NOMO-1 treated with DMSO at 0.1 percent for 48 hours (cell line): ENCODE measurements at regions not wholly inside any gene's neighbourhood (a gene's known extent, or its start where the extent isn't known, plus 50 kb on each side); places are given as distances from the start of the nearest gene placed in this dataset.

Source experiments
- DNase-seq: peaks from one replicate; lab custom pipeline; 2025; ENCODE audit not compliant: unreplicated experiment; lab: John Stamatoyannopoulos, UW

DNA sequence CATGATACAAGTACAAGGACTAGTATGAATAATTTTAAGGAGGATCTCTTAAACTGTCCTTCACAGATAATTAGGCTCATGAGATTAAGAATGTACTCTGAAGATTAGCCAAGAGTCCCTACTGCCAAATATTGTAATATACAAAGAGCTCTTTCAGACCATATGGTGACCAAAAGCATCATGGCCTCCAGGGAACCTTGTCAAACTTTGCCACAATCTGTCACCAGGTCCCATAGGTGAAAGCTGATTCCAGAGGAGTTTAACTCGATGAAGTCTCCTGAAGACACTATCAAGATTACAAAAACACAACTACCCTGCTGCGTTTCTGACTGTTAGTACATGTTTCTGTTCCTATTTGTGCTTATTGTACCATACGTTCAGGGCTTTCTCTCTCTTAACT is 395.4 kb upstream of the ITGA1 start:
- DNase-seq: no peak

DNA sequence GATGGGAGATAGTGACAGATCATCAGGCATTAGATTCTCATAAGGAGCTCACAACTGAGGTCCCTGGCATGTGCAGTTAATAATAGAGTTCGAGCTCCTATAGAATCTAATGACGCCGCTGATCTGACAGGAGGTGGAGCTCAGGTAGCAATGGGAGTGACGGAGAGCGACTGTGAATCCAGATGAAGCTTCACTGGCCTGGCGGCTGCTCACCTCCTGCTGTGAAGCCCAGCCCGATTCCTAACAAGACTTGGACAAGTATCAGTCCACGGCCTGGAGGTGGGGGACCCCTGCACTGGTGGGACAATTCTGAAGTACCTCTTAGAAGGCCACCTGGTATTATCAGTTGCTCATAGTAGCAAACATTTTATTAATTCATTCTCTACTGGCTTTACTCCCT is 377.9 kb upstream of the ITGA1 start:
- no peak for DNase-seq

DNA sequence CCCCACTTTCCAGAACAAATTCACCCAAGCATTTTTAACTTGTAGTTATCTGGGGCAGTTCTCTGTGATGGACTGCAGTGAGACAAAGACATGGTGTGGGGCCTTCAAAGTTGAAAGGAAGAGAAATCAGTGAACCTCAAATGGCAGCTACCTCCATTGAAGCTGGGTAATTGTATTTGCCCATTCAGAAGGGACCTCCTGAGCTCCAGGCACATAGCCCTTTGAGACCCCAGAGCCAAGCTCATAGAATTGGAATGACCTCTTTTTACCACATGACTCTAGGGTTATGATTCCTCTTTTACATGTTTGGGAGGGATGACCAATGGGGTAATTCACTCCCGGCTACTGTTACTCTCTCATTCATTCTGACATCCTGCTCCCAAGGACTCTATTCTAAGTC is 368.4 kb upstream of the ITGA1 start:
- DNase-seq: no peak

DNA sequence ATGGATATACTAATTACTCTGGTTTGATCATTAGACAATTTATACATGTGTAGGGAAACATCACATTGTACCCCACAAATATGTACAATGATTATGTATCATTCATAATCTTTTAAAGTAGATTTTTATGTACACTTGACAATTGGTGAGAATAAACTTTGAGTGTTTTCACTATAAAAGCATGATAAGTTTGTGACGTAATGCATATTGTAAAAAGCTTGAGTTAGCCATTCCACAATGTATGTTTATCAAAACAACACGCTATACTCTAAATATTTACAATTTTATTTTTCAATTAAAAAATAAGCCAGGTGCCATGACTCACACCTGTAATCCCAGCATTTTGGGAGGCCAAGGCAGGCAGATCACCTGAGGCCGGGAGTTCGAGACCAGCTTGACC is 360.1 kb upstream of the ITGA1 start:
- DNase-seq: no peak

GRCh38 chr5:52428977-52429489 is 358.7 kb upstream of the ITGA1 start:
- no peak for DNase-seq

GRCh38 chr5:52441768-52442167 is 345.9 kb upstream of the ITGA1 start:
- no peak for DNase-seq

- no peak for DNase-seq
Observed at GRCh38 chr5:52443187-52443586, 344.5 kb upstream of the ITGA1 start.

GRCh38 chr5:52448111-52448510 is 339.6 kb upstream of the ITGA1 start:
- DNase-seq: no peak

DNA sequence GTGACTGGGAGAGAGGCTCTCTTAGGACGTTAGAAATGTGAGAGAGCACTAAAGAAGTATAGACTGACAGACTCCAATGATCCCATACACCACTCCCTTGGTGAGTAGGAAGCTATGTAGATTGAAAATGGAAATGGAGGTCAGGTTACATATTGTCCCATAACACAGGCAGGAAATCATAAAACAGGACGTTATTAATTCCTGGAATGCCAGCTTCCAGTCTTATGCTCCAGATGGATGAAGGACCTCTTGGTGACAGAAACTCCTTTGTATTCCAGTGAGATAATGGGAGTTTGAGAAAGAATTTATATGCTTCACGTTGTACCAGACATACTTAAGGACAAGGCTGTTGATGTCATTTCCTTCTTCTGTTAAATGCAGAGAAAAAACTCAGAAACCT is 338.2 kb upstream of the ITGA1 start:
- no peak for DNase-seq

DNA sequence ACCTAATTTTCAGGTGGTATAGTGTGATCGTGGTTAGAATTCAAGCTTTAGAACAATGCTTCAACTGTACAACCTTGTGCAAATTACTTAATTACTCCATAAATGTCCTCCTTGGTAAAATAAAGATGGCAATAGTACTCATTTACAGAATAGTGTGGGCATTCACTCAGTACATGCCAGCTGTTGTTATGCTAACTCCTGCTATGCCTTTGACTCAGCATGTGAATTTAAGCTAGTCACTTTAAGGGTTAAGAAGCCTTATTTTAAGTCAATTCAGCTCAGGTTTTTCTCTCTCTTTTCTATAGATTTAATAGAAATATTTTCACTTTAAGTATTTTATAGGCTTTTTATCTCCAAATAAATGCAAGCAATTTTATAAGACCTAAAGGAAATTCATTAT is 335.6 kb upstream of the ITGA1 start:
- no peak for DNase-seq

DNA sequence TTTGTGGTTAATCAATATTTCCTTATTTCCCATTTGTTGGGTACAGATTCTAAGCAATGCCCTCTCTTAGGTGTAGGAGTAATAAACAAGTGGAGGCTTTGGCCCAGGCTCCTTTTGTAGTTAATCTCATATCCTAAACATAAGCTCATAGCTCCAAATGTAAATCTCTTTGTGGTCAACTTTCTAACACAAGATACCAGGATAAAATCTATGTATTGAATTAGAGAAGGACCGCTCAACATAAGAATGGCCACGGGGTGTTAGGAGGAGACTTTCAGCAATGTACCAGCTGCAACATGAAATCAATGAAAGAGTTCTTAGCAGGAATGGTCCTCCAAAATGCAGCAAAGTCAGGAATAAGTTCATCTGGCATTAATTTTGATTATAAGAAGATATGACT is 334.5 kb upstream of the ITGA1 start:
- DNase-seq: no peak

- no peak for DNase-seq
Observed at GRCh38 chr5:52455920-52456319, 331.8 kb upstream of the ITGA1 start.

- no peak for DNase-seq
Observed at GRCh38 chr5:52457810-52458209, 329.9 kb upstream of the ITGA1 start.

DNA sequence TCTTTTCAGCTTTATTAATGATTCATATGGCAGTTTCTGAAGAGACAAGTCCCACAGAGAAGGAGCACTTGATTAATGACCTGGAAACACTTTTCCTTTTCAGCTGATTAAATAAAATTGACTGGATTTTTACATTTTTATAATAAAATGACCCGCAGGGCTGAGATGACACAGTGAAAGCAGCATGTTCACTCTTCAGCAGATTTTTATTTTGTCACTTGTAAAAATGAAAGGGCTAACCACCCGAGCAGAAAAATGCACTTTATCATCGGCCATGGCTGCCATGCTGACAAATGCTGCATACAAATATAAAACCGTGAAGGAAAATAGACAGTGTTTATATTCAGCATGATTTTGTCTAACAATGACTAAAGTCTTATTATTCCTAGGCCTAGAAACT is 321.6 kb upstream of the ITGA1 start:
- DNase-seq: no peak

- no peak for DNase-seq
Observed at GRCh38 chr5:52466749-52467520, 320.8 kb upstream of the ITGA1 start.

DNA sequence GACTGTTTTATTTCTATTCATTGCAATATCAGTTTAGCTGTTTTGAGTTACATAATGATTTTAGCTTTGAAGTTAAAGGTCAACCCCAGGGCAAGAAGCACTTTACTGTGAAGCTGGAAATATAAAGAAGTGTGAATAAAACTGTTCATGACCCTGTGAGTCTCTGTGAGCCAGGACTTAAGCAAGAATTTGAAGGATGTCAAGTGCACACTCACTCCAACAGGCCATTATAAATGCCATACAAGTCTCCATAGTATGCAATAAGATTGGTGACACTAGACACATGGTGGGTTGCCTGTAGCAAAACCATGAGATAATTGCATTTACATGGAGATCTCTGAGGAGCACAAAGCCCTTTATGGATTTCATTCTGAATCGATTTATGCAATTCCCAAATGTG is 318.7 kb upstream of the ITGA1 start:
- no peak for DNase-seq

- no peak for DNase-seq
Observed at GRCh38 chr5:52469420-52469819, 318.3 kb upstream of the ITGA1 start.

DNA sequence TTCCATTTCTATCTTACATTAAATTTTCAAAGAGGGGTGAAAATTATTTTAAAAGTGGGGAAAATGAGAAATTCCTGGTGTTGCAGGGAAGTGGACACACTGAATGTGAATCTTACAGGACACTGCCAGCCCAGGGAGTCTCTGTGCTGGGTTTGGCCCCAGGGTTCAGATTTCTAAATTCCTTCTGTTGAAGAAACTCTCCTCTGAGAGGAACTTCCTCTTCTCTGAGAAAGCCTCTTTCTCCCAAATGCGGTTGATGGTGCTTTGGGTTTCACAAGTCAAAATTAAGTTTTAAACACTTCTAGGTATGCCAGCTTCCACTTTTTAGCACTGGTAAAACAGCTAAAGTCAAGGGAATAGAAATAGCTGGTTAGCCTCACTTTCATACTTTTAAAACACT is 317.9 kb upstream of the ITGA1 start:
- peak; percentile 60 for DNase-seq

DNA sequence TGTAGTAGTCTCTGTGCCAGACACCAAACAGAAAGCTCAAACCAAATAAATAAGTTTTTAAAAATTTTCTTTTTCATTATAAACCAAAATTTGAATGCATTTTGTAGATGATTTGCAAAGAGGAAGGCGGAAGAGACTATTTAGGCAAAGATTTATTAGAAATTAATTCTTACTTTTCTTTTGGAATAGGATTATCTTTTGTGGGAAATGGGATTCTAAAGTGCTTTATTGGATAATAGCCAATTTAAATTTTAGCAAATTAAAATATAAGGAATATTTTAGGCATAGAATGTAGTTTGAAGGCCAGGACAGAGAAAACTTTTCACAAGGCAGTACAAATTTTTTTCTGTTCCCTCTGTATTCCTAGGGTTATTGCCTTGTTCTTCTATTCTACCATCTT is 311.4 kb upstream of the ITGA1 start:
- no peak for DNase-seq

GRCh38 chr5:52481201-52481600 is 306.5 kb upstream of the ITGA1 start:
- DNase-seq: no peak

- DNase-seq: no peak
Observed at GRCh38 chr5:52481851-52482250, 305.9 kb upstream of the ITGA1 start.

GRCh38 chr5:52491071-52491787 is 296.5 kb upstream of the ITGA1 start:
- no peak for DNase-seq

- no peak for DNase-seq
Observed at GRCh38 chr5:52491818-52492217, 295.9 kb upstream of the ITGA1 start.
